H1 (cell line): ENCODE measurements at regions not wholly inside any gene's neighbourhood (a gene's known extent, or its start where the extent isn't known, plus 50 kb on each side); places are given as distances from the start of the nearest gene placed in this dataset.

ENCODE experiments used
- CTCF ChIA-PET: fragments of 300-600 bp; sonication (Branson Sonifier 250); formaldehyde crosslinking; loops from one replicate; lab custom pipeline; 2021; ENCODE audit not compliant: partially characterized antibody; lab: Charles Lee
- POLR2A ChIA-PET: fragments of 300-600 bp; sonication (Branson Sonifier 250); formaldehyde crosslinking; loops from one replicate; lab custom pipeline; 2021; ENCODE audit warnings: inconsistent platforms; ENCODE audit not compliant: partially characterized antibody; lab: Charles Lee
- DNase-seq, 2 experiments: peaks; one replicate each; pipeline versions ENCODE4 v3.0.0 to v3.0.0-alpha.2; 2010 to 2022; ENCODE audit warnings: low spot score in 2 of 2, low read depth in 1 of 2, mixed read lengths in 1 of 2
- FAIRE-seq: peaks from 2 replicates; lab custom pipeline; 2011; peaks lifted over from hg19 to GRCh38; lab: Jason Lieb, UNC
- H2AFZ ChIP-seq: 2 replicates; pipeline ENCODE4 v1.8.1; 2012; ENCODE audit warnings: low read length, inconsistent platforms
- H2AK5ac ChIP-seq: 2 replicates; pipeline ENCODE4 v1.6.1; 2013; ENCODE audit warnings: low read depth, low read length
- H2BK120ac ChIP-seq: replicated peaks from 2 replicates; pipeline ENCODE3; 2013; ENCODE audit warnings: low read depth, low read length, inconsistent platforms
- H2BK12ac ChIP-seq: 2 replicates; pipeline ENCODE4 v1.6.1; 2013; ENCODE audit warnings: low read depth, low read length
- H2BK15ac ChIP-seq: 2 replicates; pipeline ENCODE4 v1.6.1; 2013; ENCODE audit warnings: low read length
- H2BK20ac ChIP-seq: 2 replicates; pipeline ENCODE4 v1.6.1; 2013; ENCODE audit warnings: low read length
- H2BK5ac ChIP-seq: 2 replicates; pipeline ENCODE4 v1.6.1; 2013; ENCODE audit warnings: low read depth, low read length
- H3K14ac ChIP-seq: 2 replicates; pipeline ENCODE4 v1.6.1; 2013; ENCODE audit warnings: inconsistent platforms; ENCODE audit not compliant: insufficient read length
- H3K18ac ChIP-seq: 2 replicates; pipeline ENCODE4 v1.6.1; 2013; ENCODE audit warnings: low read length; ENCODE audit errors: extremely low read depth
- H3K23ac ChIP-seq: 2 replicates; pipeline ENCODE4 v1.6.1; 2013; ENCODE audit warnings: inconsistent platforms; ENCODE audit not compliant: insufficient read length
- H3K23me2 ChIP-seq: 2 replicates; pipeline ENCODE4 v1.6.1; 2013; ENCODE audit warnings: low read depth, low read length
- H3K27ac ChIP-seq: 2 replicates; pipeline ENCODE4 v1.6.1; 2011; ENCODE audit warnings: low read depth, low read length, inconsistent platforms
- H3K27me3 ChIP-seq, 4 experiments: replicated peaks in 1 of 4; 1 replicate in 1 of 4; 2 replicates in 3 of 4; pipeline versions ENCODE4 v1.6.1 to v1.8.1; 2011 to 2013; ENCODE audit warnings: low read length in 3 of 4, mild to moderate bottlenecking in 3 of 4, inconsistent platforms in 2 of 4, mixed read lengths in 2 of 4, moderate library complexity in 1 of 4; ENCODE audit not compliant: control insufficient read depth in 3 of 4, insufficient read depth in 3 of 4; ENCODE audit errors: extremely low read depth in 1 of 4
- H3K36me3 ChIP-seq, 4 experiments: 2 replicates each; pipeline versions ENCODE4 v1.6.1 to v1.8.1; 2011 to 2013; ENCODE audit warnings: mild to moderate bottlenecking in 4 of 4, low read length in 3 of 4, moderate library complexity in 2 of 4, control low read depth in 1 of 4, inconsistent platforms in 1 of 4; ENCODE audit not compliant: insufficient read depth in 4 of 4, control insufficient read depth in 2 of 4
- H3K4ac ChIP-seq: replicated peaks from 2 replicates; pipeline ENCODE3; 2013; ENCODE audit warnings: low read length, low read depth, mixed read lengths, inconsistent platforms; ENCODE audit not compliant: insufficient read length
- H3K4me1 ChIP-seq, 4 experiments: replicated peaks in 1 of 4; 1 replicate in 1 of 4; 2 replicates in 3 of 4; pipeline versions ENCODE4 v1.6.1 to v1.8.1; 2011 to 2013; ENCODE audit warnings: low read length in 3 of 4, inconsistent platforms in 2 of 4, mixed read lengths in 1 of 4; ENCODE audit not compliant: insufficient read depth in 4 of 4, control insufficient read depth in 3 of 4
- H3K4me2 ChIP-seq, 2 experiments: 2 replicates each; pipeline versions ENCODE4 v1.6.1 to v1.8.1; 2011 to 2013; ENCODE audit warnings: low read depth in 2 of 2, low read length in 2 of 2, control low read depth in 1 of 2, inconsistent platforms in 1 of 2, mild to moderate bottlenecking in 1 of 2; ENCODE audit not compliant: insufficient read depth in 1 of 2
- H3K4me3 ChIP-seq, 4 experiments: fragments of 200-600, 300-600 bp in 1 of 4; sonication (generic), shearing (Covaris generic), sonication (Bioruptor Twin) in 1 of 4; 2 replicates each; pipeline versions ENCODE4 v1.5.1 to v1.8.1; 2011 to 2016; ENCODE audit warnings: low read length in 4 of 4, low read depth in 3 of 4, control low read depth in 2 of 4, inconsistent platforms in 2 of 4, mild to moderate bottlenecking in 2 of 4, mixed read lengths in 1 of 4, moderate library complexity in 1 of 4; ENCODE audit not compliant: insufficient read depth in 2 of 4; ENCODE audit errors: extremely low read depth in 1 of 4
- H3K56ac ChIP-seq: replicated peaks from 2 replicates; pipeline ENCODE3; 2013; ENCODE audit warnings: low read depth, mild to moderate bottlenecking, mixed read lengths, low read length, inconsistent platforms; ENCODE audit not compliant: insufficient read length
- H3K79me1 ChIP-seq: 2 replicates; pipeline ENCODE4 v1.6.1; 2013; ENCODE audit warnings: low read depth, low read length, control low read depth
- H3K79me2 ChIP-seq, 2 experiments: 2 replicates each; pipeline versions ENCODE4 v1.6.1 to v1.8.1; 2012 to 2013; ENCODE audit warnings: low read length in 2 of 2, mild to moderate bottlenecking in 2 of 2, inconsistent platforms in 1 of 2; ENCODE audit not compliant: insufficient read depth in 2 of 2, control insufficient read depth in 1 of 2
- H3K9ac ChIP-seq, 4 experiments: replicated peaks in 1 of 4; 1 replicate in 1 of 4; 2 replicates in 3 of 4; pipeline versions ENCODE4 v1.6.1 to v1.8.1; 2011 to 2013; ENCODE audit warnings: low read depth in 3 of 4, low read length in 3 of 4, control low read depth in 2 of 4, mild to moderate bottlenecking in 2 of 4, moderate library complexity in 2 of 4, inconsistent platforms in 1 of 4; ENCODE audit errors: extremely low read depth in 1 of 4
- H3K9me3 ChIP-seq, 2 experiments: 2 replicates each; pipeline versions ENCODE4 v1.6.1 to v1.8.1; 2012 to 2013; ENCODE audit warnings: mild to moderate bottlenecking in 2 of 2, moderate library complexity in 2 of 2, control low read depth in 1 of 2, inconsistent platforms in 1 of 2, low read depth in 1 of 2, low read length in 1 of 2, mixed read lengths in 1 of 2; ENCODE audit not compliant: insufficient read depth in 2 of 2
- H4K20me1 ChIP-seq, 2 experiments: replicated peaks in 1 of 2; 2 replicates each; pipeline versions ENCODE3 to v1.8.1; 2011 to 2013; ENCODE audit warnings: inconsistent platforms in 2 of 2, low read length in 2 of 2, mild to moderate bottlenecking in 1 of 2; ENCODE audit not compliant: insufficient read depth in 2 of 2, control insufficient read depth in 1 of 2
- H4K5ac ChIP-seq: 2 replicates; pipeline ENCODE4 v1.6.1; 2013; ENCODE audit warnings: low read length, low read depth, mixed read lengths, inconsistent platforms; ENCODE audit not compliant: insufficient read length
- H4K8ac ChIP-seq: 2 replicates; pipeline ENCODE4 v1.8.0; 2013; ENCODE audit warnings: mild to moderate bottlenecking, moderate library complexity, low read length, inconsistent platforms; ENCODE audit not compliant: insufficient read depth; ENCODE audit errors: extremely low read depth
- H4K91ac ChIP-seq: replicated peaks from 2 replicates; pipeline ENCODE3; 2013; ENCODE audit warnings: low read length, mixed read lengths, inconsistent platforms; ENCODE audit not compliant: insufficient read length
- JUND ChIP-seq: IDR thresholded peaks from 2 replicates; pipeline ENCODE4 v1.6.1; 2011; ENCODE audit warnings: mild to moderate bottlenecking, improper control_type of control experiment, low read length
- SIN3A ChIP-seq, 2 experiments: IDR thresholded peaks in 1 of 2; conservative IDR thresholded peaks in 1 of 2; 2 replicates each; pipeline ENCODE4 v1.6.1; 2011 to 2012; ENCODE audit warnings: low read length in 2 of 2, improper control_type of control experiment in 1 of 2, low read depth in 1 of 2, mild to moderate bottlenecking in 1 of 2
- SRF ChIP-seq: IDR thresholded peaks from 2 replicates; pipeline ENCODE4 v1.6.1; 2011; ENCODE audit warnings: mild to moderate bottlenecking, low read depth, low read length, moderate library complexity
- WGBS, 2 experiments: shearing (Covaris generic) in 1 of 2; methylation state at CpG; one replicate each; pipeline versions ENCODE4 v1.1.6 to v1.1.7; 2013 to 2015; ENCODE audit warnings: low lambda C conversion rate in 2 of 2, mixed read lengths in 2 of 2, inconsistent platforms in 1 of 2, low coverage in 1 of 2, missing lambda C conversion rate in 1 of 2; ENCODE audit not compliant: insufficient replicate concordance in 2 of 2, insufficient coverage in 1 of 2, insufficient read length in 1 of 2; ENCODE audit errors: extremely low coverage in 1 of 2, missing lambda C conversion rate in 1 of 2; 5-methylcytosine and 5-hydroxymethylcytosine counted together

GRCh38 chr1:220994671-220995070 is 115.4 kb downstream of the HLX start:
- Histone ChIP-seq H3K18ac (no peak overlapping the region), H3K4me3 (no peak overlapping the region), H3K9ac (no peak overlapping the region), H3K79me1 (no peaks in the 10 kb centered on the region), H3K23me2 (no peaks in the 10 kb centered on the region), H3K27ac (no peak overlapping the region), H3K56ac (no peak overlapping the region), H2BK120ac (no peak overlapping the region), H2BK20ac (no peak overlapping the region), H3K4me1 (no peaks in the 10 kb centered on the region; a peak in 2 of 7 replicates), H2BK12ac (no peak overlapping the region), H4K20me1 (no peaks in the 10 kb centered on the region), H2BK15ac (no peak overlapping the region), H3K4ac (no peak overlapping the region), H4K91ac (no peak overlapping the region), H2BK5ac (no peak overlapping the region), H3K79me2 (no peaks in the 10 kb centered on the region), H2AFZ (no peak overlapping the region), H3K36me3 (no peaks in the 10 kb centered on the region), H3K14ac (no peak overlapping the region), H2AK5ac (no peak overlapping the region), H3K4me2 (no peak overlapping the region), H3K9me3 (no peaks in the 10 kb centered on the region), H4K8ac (no peak overlapping the region), H4K5ac (no peak overlapping the region), H3K27me3 (no peaks in the 10 kb centered on the region), H3K23ac (no peak overlapping the region)
- ChIA-PET POLR2A (no interaction called here), CTCF (interaction anchor here (1.3 to 2.0 kb wide), 2 partner anchors 9 to 11 kb away, joined by 5 to 9 read pairs; no protein-coding TSS in a partner anchor)
- no peak for TF ChIP-seq SRF
- TF ChIP-seq JUND: no peak
- TF ChIP-seq SIN3A (conservative IDR thresholded peaks at IDR 0.05 in 1 of 2, IDR thresholded peaks at IDR 0.05 in 1 of 2; ENCODE audit: low read depth in 1 of 2, low read length in 2 of 2): no peak
- no peak for FAIRE-seq
- 87% methylated on average over 3 of the region's 3 CpGs; no CpG with 5 or more reads in 1 of the 2 experiments for WGBS, 2 experiments
- DNase-seq: no peak
